RCC 7860 (cell line): ENCODE measurements at regions not wholly inside any gene's neighbourhood (a gene's known extent, or its start where the extent isn't known, plus 50 kb on each side); places are given as distances from the start of the nearest gene placed in this dataset.
"Not testable (repeated sequence)": the region's sequence is repeated elsewhere in the genome, so short reads cannot be mapped to it uniquely, and the experiment has no call there.

ENCODE experiments used
- DNase-seq: peaks from one replicate; pipeline ENCODE4 v3.0.0-alpha.2; 2015; ENCODE audit warnings: low spot score
- FAIRE-seq: peaks from 2 replicates; lab custom pipeline; 2012; peaks lifted over from hg19 to GRCh38; lab: Jason Lieb, UNC

DNA sequence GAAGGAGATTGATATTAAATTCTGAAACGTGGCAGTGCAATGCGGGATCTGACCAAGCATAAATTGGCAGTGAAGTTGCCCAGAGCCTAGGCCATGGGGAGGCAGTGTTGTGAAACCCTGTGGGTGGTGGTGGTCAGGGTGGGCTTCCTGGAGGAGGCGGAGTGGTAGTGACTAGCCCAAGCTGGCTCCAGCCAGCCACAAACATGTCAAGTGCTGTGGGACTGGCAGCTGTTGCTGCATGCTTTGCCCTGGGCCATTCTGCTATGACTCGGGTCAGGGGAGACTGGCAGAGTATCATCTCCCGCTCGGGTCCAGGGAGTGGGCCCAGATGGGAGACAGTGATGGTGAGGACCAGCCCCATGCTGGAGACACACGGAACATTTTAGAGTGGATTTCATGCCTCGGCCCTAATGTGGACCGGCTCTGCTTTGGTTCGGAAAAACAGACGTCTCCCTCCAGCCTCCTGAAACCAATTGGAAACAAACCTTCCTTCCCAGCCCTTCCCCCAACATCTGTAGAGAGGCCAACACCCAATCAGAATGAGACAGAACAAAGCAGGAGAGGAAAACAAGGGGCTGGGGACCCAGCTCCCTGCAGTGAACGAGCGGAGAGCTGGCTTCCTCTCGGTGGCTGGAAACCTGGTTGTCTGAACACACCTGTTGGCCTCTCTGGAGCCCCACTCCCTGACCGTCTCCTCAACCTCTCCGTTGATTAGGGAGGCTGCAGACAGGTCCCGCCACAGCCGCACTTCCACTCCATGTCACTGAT, 58.2 kb downstream of the TMEM270 start:
- FAIRE-seq: no peak
- DNase-seq: no peak

DNA sequence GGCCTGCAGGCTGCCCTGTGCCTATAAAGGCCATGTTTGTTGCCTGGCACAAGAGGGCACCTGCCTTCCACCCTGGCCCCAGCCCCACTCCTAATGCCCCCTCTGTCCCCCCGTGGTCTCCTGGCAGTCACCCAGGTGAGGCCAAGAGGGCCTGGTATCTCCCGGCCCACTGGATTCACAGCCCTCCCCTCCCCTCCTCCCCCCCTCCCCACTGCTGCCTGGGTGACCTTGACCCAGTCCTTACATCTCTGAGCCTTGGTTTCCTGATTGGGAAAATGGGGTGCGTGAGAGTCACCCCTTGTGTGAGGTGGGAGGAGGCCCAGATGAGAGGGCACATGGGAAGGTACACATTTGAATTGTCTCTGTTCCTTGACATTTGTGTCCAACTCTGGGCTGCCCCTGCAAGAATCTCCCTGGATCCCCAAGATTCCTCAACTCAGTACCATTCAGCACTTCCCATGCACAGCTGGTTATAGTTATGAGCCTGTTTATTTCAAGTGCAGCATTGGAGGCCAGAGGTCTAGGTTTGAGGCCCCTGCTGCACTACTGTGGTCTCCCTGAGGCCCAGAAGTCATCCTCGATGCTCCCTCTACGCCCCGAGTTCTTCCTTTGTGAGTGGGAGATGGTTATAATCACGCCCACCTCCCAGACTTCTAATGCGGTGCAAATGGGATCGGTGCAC, 58.9 kb downstream of the TMEM270 start:
- DNase-seq: no peak
- no peak for FAIRE-seq

DNA sequence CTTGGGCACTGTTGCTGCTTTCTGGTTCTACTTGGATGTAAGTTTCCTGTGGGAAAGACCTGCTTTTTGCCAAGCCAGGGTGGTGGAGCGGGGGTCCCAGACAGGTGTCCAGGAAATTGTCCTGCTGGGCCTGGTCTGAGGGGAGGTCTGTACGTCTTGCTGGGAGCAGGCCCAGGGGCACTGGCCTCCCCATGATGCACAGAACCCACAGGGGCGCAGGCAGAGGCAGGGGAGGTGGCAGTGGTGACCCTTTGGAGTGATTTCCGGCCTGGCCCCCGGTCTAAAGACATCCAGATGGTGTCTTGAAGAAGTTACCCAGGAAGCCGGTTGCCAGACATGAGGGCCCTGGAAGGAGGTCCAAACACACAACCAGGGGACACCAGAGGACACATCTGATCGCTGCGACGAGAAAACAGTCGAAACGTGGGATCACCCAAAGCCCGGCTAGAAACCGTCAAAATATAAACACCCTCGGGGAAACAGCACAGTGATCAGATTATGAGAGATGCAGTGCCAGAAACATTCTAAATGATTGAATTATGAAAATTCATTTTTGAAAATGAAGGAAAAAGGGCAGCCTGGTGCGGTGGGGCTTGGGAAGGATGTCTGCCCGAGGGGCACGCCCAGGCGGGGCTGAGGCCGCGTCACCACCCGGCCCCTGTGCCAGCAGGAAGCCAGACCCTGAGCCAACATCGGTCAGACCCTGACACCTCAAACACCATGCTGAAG, 59.6 kb downstream of the TMEM270 start:
- FAIRE-seq (no peak), DNase-seq (no peak)

DNA sequence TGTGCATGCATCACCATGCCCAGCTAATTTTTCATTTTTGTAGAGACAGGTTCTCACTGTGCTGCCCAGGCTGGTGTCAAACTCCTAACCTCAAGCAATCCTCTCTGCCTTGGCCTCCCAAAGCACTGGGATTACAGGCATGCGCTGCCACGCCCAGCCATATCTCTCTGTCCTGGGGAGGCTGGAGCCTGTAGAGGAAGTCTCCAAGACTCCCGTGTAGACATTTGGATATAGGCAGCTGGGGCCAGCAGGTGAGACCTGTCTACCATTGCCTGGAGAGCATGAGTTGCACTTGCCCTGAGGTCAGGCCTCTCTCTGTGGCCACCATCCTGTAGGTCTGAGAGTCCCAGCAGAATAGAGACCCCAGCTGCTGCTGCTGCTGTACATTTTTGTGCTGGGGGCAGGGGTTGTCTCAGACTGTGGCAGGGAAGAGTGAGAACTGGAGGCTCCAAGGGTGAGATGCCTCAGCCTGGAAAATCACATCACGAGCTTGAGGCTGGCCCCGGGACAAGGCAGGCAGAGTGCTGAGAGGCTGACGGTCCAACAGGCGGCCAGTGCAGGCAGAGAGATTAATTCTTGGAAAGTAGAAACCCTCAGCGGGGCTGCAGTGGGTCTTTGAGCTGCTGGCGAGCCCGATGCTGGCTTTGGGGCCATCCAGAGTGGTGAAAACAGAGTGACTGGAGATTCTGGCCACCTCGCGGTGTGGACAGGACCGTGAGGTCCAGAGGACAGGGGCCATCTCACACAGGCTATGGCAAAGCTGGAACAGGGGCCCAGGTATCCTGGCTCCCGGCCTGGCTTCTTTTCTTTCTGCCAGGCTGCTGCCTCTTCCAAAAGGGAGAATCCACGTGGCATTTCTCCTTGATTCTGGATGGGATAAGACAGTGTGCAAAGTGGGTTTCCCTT, 60.9 kb downstream of the TMEM270 start:
- FAIRE-seq (no peak), DNase-seq (no peak)

DNA sequence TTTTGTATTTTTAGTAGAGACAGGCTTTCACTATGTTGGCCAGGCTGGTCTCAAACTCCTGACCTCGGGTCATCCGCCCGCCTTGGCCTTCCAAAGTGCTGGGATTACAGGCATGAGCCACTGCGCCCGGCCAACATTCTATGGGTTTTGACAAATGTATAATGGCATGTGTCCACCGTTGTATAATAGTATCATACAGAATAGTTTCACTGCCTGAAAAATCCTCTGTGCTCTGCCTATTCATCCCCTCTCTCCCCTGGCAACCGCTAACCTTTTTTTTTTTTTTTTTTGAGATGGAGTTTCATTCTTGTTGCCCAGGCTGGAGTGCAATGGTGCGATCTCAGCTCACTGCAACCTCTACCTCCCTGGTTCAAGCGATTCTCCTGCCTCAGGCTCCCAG, 67.7 kb downstream of the TMEM270 start:
- not testable (repeated sequence) for DNase-seq, FAIRE-seq

DNA sequence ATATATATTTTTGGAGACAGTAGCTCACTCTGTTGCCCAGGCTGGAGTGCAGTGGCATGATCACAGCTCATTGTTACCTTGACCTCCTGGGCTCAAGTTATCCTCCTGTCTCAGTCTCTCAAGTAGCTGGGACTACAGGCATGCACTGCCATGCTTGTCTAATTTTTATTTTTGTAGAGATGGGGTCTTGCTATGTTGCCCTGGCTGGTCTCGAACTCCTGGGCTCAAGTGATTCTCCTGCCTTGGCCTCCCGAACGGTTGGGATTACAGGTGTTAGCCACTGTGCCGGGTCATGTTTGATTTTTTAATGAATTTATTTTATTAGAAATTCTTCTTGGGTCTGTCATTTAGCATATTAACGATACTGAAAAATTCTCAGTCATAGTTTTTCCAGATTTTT, 70.5 kb downstream of the TMEM270 start:
- DNase-seq (no peak), FAIRE-seq (no peak)

DNA sequence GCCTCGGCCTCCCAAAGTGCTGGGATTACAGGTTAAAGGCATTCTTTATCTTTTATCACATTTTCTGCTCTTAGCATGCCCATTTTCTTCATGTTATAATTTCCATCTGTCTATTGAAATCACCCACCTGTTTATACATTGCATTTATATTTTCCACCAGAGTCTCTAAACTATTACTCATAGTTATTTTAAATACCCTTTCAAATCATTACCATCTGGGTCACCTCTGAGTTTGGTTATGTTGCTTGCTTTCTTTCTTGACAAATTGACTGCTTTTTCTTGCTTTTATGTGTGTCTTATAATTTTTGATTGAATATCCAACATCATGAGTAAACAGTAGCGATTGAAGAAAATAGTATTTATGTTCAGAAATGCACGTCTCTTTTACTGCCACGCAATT, 71.4 kb downstream of the TMEM270 start:
- no peak for DNase-seq
- FAIRE-seq: no peak

DNA sequence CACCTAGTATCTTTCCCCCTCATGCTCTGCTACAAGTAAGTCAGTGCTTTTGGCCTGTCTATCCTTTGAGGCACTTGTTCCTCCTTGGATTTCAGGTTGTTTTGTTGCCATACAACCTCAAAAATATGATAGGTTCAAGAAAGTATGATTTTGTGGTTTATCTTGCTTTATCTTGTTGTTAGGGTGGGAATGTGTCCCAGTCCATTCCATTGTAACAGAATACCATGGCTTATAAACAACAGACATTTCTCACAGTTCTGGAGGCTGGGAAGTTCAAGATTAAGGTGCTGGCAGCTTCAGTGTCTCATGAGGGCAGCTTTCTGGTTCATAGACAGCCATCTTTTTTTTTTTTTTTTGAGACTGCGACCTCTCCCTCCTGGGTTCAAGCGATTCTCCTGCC, 72.1 kb downstream of the TMEM270 start:
- no peak for DNase-seq
- no peak for FAIRE-seq

DNA sequence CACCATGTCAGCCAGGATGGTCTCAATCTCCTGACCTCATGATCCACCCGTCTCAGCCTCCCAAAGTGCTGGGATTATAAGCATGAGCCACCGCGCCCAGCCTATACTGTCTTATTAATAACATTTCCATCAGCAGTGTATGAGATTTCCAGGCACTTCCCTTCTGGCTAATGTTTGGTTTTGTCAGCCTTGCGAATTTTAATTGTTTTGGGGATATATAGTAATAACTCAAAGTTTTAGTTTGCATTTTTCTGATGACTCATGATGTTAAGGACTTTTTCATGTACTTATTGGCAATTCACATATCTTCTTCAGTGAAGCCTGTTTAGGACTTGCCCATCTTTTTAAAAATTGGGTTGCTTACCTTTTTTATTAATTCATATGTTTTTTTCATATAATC, 76.0 kb downstream of the TMEM270 start:
- DNase-seq (no peak), FAIRE-seq (no peak)

DNA sequence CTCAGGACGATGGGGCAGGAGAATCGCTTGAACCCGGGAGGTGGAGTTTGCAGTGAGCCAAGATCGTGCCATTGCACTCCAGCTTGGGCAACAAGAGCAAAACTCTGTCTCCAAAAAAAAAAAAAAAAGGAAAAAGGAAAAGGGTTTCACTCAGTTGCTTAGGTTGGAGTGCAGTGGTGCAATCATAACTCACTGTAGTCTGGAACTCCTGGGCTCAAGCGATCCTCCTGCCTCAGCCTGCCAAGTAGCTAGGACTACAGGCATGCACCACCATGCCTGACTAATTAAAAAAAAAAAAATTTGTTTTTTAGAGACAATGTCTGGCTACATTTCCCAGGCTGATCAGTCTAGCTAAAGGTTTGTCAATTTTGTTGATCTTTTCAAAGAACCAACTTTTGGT, 76.7 kb downstream of the TMEM270 start:
- not testable (repeated sequence) for FAIRE-seq

DNA sequence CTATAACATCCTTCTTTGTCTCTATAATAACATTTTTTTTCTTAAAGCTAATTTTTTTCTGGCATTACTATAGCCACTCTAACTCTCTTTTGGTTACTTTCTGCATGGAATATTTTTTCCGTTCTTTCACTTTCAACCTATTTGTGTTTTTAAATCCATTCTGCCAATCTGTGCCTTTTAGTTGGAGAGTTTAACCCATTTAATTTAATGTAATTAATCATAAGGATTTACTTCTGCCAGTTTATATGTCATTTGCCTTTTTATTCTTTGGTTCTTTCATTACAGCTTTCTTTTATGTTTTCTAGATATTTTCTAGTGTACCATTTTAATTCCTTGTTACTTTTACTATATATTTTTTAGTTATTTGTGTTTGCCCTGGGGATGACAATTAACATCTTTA, 78.6 kb downstream of the TMEM270 start:
- FAIRE-seq: no peak

More for the DNA sequence above, 76.7 kb downstream of the TMEM270 start:
- DNase-seq: not testable (repeated sequence)

DNA sequence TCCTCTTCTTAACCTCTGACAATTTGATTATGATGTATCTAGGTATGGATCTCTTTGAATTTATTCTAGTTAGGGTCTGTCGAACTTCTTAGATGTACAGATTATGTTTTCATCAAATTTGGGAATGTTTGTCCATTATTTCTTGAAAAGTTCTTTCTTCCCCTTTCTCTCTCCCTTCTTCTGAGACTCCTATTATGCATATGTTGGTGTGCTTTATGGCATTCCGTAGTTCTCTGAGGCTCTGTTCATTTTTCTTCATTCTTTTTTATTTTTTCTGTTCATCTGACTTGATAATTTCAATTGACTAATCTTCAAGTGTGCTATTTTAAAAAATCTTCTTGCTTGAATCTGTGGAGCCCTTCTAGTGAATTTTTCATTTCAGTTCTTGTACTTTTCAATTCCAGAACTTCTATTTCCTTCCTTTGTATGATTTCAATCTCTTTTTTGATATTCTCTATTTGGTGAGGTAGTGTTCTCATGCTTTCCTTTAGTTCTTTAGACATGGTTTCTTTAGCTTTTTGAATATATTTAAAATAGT, 79.8 kb downstream of the TMEM270 start:
- FAIRE-seq: no peak
- DNase-seq: no peak

More for the DNA sequence above, 78.6 kb downstream of the TMEM270 start:
- no peak for DNase-seq

DNA sequence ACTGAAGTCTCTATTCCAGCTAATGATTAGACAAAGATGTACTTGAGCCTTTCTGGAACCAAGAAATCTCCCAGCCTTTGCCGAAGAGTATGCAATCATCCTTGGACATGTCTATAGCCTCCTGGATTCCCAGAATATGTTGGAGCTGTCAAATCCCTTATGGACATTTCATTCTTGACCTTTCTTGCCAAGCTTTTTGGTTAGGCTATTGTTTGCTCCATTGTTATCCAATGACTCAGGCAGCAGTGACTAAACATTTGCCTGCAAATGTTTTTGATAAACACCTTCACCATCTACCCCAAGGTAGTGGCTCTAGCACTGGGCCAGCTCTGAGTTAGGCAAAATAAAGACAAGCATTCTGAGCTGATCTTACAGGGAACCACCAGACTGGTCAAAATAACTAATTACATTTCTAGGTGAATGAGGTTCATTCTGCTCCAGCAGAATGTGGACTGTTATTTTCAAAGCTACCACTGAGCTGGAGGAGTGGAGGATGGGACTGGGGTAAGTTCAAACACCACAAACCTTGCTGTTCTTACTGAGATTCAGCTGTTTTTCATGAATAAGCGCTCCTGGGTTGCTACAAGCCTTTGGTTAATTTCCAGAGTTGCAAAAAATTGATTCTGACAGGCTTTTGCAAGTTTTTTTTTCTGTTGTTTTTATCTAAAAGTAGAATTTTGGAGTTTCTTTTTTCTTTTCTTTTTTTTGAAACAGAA, 81.0 kb downstream of the TMEM270 start:
- DNase-seq: peak; percentile 68
- FAIRE-seq: no peak

DNA sequence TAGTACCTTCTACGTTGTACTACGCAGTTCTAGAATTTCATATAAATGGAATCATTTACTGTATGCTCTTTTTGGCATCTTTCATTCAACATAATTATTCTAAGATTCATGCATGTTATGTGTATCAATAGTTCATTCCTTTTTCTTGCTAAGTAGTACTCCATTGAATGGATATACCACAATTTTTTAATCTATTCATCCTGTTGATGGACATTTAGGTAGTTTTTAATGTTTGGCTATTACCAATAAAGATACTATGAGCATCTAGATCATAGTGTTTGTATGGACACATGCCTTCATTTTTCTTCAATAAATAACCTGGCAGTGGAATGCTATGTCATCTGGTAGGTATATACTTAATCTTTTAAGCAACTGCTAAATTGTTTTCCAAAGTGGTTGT, 83.0 kb upstream of the ELN start:
- DNase-seq (no peak), FAIRE-seq (no peak)

DNA sequence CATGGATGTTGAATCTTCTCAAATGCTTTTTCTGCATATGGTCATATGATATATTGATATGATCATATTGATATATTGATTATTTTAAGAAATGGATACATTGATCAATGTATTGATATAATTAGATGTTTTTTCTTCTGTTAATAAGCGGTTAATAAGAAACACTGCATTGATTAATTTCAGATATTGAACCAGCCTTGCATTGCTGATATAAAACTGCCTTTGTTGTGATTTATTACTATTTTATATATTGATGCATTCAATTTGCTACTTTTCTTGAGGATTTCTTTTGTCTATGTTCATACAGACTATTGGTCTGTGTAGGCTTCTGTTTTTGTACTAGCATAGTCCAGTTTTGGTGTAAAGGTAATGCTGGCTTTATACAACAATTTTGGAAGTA, 79.7 kb upstream of the ELN start:
- FAIRE-seq (no peak), DNase-seq (no peak)

DNA sequence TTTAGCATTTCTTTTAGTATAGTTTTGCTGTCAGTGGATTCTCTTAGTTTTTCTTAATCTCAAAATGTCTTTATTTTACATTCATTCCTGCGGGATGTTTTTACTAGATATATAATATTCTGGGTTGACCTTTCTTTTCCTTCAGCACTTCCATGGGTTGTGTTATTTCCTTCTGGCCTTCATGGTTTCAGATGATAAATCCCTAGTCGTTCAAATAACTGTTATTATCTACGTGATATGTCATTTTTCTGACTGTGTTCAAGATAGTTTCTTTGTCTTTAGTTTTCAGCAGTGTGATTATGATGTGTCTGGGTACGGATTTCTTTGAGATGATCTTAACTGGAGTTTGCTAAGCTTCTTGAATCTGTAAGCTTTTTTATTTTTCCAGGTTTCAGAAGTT, 75.7 kb upstream of the ELN start:
- DNase-seq (no peak), FAIRE-seq (no peak)

DNA sequence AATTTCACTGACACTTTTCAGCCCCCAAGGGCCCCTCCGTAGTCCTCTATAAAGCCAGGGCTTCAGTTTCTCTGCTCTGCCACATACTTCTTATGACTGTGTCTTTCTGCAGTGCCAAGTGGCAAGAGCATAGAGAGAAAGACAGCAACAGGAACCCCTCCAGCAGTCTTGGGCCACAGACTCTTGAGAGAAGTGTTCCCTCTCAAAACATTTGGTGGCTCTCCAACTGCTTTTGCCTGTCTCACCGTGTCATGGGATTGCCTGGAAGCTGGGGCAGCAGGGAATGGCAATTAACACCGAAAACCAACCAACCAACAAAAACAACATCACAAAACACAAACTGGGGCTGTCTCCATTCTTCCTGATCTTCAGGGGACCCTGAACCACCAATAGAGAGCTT, 73.8 kb upstream of the ELN start:
- DNase-seq: no peak
- FAIRE-seq: no peak

DNA sequence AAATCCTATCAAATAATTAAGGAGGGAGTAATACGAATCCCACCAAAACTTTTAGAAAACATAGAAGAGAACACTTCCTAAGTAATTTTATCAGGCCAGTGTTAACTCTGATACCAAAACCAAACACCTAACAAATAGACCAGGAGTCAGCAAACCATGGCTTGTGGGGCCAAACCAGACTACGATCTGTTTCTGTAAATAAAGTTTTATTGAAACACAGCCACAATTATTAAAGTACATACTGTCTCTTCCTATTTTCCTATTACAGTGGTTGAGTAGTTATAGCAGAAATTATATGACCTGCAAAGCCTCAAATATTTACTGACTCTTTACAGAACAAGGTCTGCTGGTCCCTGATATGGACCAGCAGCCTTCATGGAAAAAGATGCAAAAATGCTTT, 73.1 kb upstream of the ELN start:
- DNase-seq: no peak
- no peak for FAIRE-seq

DNA sequence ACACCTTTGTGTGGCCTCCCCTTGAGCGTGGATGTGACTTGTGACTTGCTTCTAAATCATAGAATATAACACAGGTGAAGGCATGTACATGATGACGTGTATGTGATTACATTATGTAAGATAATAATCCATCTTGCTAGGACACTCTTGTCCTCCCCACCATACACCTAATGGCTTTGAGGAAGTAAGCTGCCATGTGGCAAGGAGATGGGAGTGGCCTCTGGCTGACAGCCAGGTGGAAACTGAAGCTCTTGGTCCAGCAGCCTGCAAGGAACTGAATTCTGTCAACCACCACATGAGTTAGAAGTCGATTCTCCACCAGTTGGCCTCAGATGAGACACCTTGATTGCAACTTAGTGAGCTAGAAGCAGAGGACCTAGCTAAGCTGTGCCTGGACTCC, 67.4 kb upstream of the ELN start:
- FAIRE-seq: no peak

DNA sequence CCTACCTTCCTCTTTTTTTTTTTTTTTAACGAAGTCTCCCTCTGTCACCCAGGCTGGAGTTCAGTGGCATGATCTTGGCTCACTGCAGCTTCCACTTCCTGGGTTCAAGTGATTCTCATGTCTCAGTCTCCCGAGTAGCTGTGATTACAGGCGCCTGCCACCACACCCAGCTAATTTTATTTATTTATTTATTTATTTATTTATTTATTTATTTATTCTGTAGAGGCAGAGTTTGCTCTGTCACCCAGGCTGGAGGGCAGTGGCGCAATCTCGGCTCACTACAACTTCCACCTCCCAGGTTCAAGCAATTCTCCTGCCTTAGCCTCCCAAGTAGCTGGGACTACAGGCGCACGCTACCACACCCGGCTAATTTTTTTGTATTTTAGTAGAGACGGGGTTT, 66.0 kb upstream of the ELN start:
- DNase-seq, FAIRE-seq: not testable (repeated sequence)

More for the DNA sequence above, 67.4 kb upstream of the ELN start:
- no peak for DNase-seq
